KOPT-K1 (cell line): ENCODE measurements at regions not wholly inside any gene's neighbourhood (a gene's known extent, or its start where the extent isn't known, plus 50 kb on each side); places are given as distances from the start of the nearest gene placed in this dataset.

ENCODE experiments used
- H3K27ac ChIP-seq: fragments of 200-600 bp; sonication (generic); 2 replicates; pipeline ENCODE4 v1.5.1; 2016; ENCODE audit warnings: antibody characterized with exemption, mild to moderate bottlenecking, low read depth, low read length; ENCODE audit not compliant: poor library complexity, severe bottlenecking
- H3K36me3 ChIP-seq: fragments of 200-600 bp; sonication (generic); 2 replicates; pipeline ENCODE4 v1.5.1; 2017; ENCODE audit warnings: antibody characterized with exemption, mild to moderate bottlenecking, low read length, moderate library complexity; ENCODE audit not compliant: insufficient read depth
- H3K9me3 ChIP-seq: fragments of 200-600 bp; sonication (generic); 2 replicates; pipeline ENCODE4 v1.5.1; 2017; ENCODE audit warnings: antibody characterized with exemption, low read length, mild to moderate bottlenecking; ENCODE audit not compliant: insufficient read depth, poor library complexity, severe bottlenecking

GRCh38 chr15:54840621-54841398 lies 355.9 kb downstream of the RSL24D1 start:
- H3K36me3 ChIP-seq, result no peaks in the 10 kb centered on the region
- no peaks in the 10 kb centered on the region for H3K9me3 ChIP-seq
- H3K27ac ChIP-seq, result no peak overlapping the region

- Histone ChIP-seq H3K9me3 (no peaks in the 10 kb centered on the region), H3K27ac (no peak overlapping the region), H3K36me3 (no peaks in the 10 kb centered on the region)
Observed at GRCh38 chr15:54839379-54839778, 357.4 kb downstream of the RSL24D1 start.

DNA sequence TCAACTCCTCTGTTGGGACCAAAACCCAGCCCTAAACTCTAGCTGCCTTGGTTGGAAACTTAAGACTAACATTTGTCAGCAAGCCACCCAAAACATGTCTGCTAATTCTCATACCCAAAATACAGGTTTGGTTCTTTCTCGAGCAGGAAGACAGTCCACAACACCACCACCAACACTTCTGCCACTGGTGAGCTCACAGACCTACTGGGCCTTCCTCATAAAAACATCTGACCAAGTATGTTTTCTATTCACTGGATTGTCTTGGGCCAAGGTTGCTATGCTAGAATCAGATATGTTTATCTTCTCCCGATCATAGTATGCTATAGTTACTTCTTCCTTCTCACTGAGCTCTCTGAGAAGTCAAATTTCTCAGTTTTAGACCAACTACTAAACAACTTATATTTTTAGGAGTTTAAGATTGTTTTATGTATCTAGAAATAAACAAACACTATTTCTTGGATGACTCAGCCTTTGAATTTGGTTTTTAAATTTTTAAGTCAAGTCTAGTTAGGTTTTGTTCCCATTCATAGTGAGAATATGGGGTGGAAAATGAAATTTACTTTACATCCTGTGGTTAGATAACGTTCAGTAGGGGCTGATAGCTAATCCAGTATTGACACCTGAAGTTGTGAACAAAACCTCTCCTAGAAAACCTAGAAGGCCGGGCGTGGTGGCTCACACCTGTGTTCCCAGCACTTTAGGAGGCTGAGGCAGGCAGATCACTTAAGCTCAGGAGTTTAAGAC lies 360.5 kb downstream of the RSL24D1 start:
- Histone ChIP-seq H3K9me3 (no peaks in the 10 kb centered on the region), H3K36me3 (no peaks in the 10 kb centered on the region), H3K27ac (no peak overlapping the region)

GRCh38 chr15:54829821-54830220 lies 366.9 kb downstream of the RSL24D1 start:
- H3K27ac ChIP-seq, result no peak overlapping the region
- H3K36me3 ChIP-seq, result no peaks in the 10 kb centered on the region
- no peaks in the 10 kb centered on the region for H3K9me3 ChIP-seq

GRCh38 chr15:54820811-54821210 lies 375.9 kb downstream of the RSL24D1 start:
- Histone ChIP-seq H3K27ac (no peak overlapping the region), H3K36me3 (no peaks in the 10 kb centered on the region), H3K9me3 (no peaks in the 10 kb centered on the region)

DNA sequence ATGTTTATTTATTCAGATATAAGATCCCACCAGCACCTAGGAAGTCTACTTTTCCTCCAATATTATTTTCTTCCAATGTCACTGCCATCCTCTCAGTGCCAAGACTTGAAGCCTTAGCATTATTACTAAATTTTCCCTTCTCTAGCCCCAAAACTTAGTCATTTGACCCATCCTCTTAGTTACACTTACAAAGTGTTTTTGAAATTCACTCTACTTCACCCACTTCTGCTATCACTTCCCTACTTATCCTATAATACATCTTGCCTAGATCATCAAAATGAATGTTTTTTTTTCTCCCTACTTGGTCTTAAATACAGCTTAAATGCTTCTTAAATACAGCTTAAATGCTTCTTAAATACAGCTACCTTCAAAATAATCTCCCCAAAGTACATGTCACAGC lies 376.6 kb downstream of the RSL24D1 start:
- Histone ChIP-seq H3K9me3 (no peaks in the 10 kb centered on the region), H3K36me3 (no peaks in the 10 kb centered on the region), H3K27ac (no peak overlapping the region)

DNA sequence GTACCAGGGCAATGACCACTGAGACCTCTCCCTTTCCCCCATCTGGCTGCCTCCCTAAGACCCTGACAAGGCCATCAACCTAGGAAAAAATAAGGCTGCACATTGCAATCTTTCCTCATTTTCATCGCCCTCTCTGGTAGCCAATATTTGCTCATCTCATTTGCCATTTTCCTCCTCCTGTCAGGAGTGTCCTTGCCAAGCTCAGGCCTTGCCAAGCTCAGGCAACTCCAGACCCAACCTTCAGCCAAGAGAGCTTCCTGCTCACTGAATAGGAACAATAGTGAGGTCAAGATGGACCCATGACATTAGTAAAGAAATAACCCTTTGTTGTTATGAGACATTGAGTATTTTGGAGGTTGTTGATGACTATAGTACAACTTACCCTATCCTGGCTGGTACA lies 380.3 kb downstream of the RSL24D1 start:
- H3K9me3 ChIP-seq, result no peaks in the 10 kb centered on the region
- H3K27ac ChIP-seq, result no peak overlapping the region
- no peaks in the 10 kb centered on the region for H3K36me3 ChIP-seq

DNA sequence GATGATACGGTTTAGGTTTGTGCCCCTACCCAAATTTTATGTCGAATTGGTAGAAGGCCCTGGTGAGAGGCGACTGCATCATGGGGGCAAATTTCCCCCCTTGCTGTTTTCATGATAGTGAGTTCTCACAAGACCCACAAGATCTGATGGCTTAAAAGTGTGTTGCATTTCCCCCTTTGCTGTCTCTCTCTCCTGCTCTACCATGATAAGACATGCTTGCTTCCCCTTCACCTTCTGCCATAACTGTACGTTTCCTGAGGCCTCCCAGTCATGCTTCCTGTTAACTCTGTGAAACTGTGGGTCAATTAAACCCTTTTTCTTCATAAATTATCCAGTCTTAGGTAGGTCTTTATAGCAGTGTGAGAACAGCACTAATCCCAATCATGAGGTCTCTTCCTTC lies 381.2 kb downstream of the RSL24D1 start:
- H3K9me3 ChIP-seq, result no peaks in the 10 kb centered on the region

GRCh38 chr15:54812383-54812782 lies 384.4 kb downstream of the RSL24D1 start:
- no peak overlapping the region for H3K27ac ChIP-seq

More for the DNA sequence above, 381.2 kb downstream of the RSL24D1 start:
- Histone ChIP-seq H3K36me3 (no peaks in the 10 kb centered on the region), H3K27ac (no peak overlapping the region)

DNA sequence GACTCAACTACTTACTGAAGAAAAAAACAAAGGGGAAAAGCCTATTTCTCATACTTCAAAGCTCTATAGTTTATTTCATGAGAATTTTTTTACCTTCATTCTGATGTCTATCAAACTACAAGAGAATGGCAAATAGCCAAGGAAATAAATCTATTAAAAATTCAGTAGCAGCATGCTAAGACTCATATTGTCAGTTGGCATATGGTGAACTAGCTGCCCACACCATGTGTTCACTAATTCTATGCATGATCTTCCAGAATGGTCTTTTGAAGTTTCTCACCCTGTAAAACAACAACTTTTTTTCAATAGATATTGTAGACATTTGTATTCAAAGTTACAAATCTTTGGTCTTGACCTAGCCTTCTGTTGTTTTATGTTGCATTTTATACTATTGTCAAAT lies 386.2 kb downstream of the RSL24D1 start:
- no peaks in the 10 kb centered on the region for H3K36me3 ChIP-seq
- H3K27ac ChIP-seq, result no peak overlapping the region
- H3K9me3 ChIP-seq, result no peaks in the 10 kb centered on the region

More at GRCh38 chr15:54812383-54812782, 384.4 kb downstream of the RSL24D1 start:
- Histone ChIP-seq H3K9me3 (no peaks in the 10 kb centered on the region), H3K36me3 (no peaks in the 10 kb centered on the region)

DNA sequence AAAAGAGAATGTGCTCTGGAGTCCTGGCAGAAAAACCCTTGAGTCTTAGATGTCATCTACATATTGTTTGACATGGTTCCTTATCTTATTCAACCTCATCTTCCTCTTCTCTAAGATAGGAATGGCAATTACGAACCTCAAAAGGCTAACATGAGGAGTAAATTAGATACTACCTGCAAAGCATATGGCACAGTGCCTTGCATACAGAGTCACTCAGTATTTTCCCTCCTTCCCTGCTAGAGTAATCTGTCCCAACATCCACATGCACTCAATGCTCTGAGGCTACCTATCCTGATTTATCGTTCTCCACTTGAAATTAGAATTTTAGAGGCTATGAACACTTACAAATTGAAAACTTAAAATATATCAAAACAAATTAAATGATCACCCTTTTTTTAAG lies 386.7 kb downstream of the RSL24D1 start:
- Histone ChIP-seq H3K36me3 (no peaks in the 10 kb centered on the region), H3K9me3 (no peaks in the 10 kb centered on the region), H3K27ac (no peak overlapping the region)

DNA sequence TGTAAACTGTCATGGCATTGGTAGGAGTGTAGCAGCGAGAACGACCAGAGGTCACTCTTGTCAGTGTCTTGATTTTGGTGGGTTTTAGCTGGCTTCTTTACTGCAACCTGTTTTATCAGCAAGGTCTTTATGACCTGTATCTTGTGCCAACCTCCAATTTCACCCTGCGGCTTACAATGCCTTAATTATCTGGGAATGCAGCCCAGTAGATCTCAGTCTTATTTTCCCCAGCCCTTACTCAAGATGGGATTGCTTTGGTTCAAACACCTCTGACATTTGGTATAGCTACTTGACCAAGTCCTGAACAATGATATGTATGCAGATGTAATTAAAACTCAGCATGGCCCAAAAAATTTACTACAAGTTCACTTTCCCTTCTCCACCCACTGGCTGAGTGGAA lies 388.4 kb downstream of the RSL24D1 start:
- H3K36me3 ChIP-seq, result no peaks in the 10 kb centered on the region
- no peak overlapping the region for H3K27ac ChIP-seq
- no peaks in the 10 kb centered on the region for H3K9me3 ChIP-seq

DNA sequence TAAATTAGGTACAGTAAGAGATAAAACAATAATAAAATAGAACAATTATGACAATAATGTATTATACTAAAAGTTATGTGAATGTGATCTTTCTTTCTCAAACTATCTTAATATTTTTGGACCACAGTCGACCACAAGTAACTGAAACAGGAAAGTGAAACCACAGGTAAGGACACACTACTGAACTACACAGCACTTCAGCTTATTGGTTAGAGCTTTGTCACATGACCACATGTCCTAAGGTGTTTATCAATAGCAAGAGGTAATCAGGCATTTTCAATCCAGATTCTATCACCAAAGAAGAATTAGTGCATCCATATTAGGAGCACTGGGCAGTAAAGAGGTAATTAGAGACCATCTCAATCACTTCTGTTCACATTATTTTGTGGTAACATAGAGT lies 392.8 kb downstream of the RSL24D1 start:
- H3K9me3 ChIP-seq, result no peaks in the 10 kb centered on the region
- H3K27ac ChIP-seq, result no peak overlapping the region
- H3K36me3 ChIP-seq, result no peaks in the 10 kb centered on the region

GRCh38 chr15:54803134-54803808 lies 393.5 kb downstream of the RSL24D1 start:
- no peaks in the 10 kb centered on the region for H3K36me3 ChIP-seq
- no peak overlapping the region for H3K27ac ChIP-seq
- H3K9me3 ChIP-seq, result no peaks in the 10 kb centered on the region

DNA sequence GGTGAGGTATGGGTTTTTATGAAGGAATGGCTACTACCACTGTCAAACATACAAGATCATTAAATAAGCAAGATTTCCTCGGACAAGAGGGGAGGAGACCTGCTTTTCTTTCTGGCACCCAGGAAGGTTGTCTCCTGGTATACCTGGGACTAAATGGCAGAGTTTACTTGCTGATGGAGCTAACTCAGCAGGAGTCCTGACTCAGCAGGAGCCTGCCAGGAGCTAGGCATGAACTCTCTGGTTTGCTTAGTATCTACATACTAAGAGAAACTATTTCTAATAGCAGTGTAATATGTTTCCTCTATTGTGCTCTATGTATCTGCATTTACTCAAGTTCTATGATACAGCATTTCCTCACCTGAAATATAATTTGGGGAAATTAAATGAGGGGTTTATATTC lies 404.2 kb downstream of the RSL24D1 start:
- Histone ChIP-seq H3K27ac (no peak overlapping the region), H3K36me3 (no peaks in the 10 kb centered on the region), H3K9me3 (no peaks in the 10 kb centered on the region)
